ENCODE measurements at regions not wholly inside any gene's neighbourhood (a gene's known extent, or its start where the extent isn't known, plus 50 kb on each side); places are given as distances from the start of the nearest gene placed in this dataset.

- H3K4me3 ChIP-seq (ENCODE audit: low read depth, low read length): no peak overlapping the region
- no peak for DNase-seq (ENCODE audit: low read depth)
- TF ChIP-seq, protein P1, sequence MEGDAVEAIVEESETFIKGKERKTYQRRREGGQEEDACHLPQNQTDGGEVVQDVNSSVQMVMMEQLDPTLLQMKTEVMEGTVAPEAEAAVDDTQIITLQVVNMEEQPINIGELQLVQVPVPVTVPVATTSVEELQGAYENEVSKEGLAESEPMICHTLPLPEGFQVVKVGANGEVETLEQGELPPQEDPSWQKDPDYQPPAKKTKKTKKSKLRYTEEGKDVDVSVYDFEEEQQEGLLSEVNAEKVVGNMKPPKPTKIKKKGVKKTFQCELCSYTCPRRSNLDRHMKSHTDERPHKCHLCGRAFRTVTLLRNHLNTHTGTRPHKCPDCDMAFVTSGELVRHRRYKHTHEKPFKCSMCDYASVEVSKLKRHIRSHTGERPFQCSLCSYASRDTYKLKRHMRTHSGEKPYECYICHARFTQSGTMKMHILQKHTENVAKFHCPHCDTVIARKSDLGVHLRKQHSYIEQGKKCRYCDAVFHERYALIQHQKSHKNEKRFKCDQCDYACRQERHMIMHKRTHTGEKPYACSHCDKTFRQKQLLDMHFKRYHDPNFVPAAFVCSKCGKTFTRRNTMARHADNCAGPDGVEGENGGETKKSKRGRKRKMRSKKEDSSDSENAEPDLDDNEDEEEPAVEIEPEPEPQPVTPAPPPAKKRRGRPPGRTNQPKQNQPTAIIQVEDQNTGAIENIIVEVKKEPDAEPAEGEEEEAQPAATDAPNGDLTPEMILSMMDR (conservative IDR thresholded peaks at IDR 0.05; ENCODE audit: low read depth, low read length): no peak
These were observed 82.3 kb upstream of the LHX1 start for GRCh38 chr17:36854982-36855381.

DNA sequence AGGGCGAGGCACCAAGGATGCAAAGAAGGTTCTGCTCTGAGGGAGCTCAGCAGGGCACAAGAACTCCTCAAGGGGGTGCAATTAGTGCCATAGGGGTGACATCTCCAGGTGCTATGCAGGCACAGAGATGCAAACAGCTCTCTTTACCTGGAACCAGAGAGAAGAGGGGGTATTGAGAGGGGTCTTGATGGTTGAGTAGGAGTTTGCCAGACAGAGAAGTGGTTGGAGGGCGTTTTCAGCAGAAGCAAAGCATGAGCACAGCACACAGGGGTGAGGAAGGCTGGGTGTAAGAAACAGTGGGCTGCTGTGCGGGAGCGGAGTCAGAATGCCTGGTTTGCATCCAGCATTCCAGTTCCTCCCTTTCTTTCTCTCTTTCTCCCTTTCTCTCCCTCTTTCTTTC, 81.8 kb upstream of the LHX1 start:
- TF ChIP-seq, protein P1 (conservative IDR thresholded peaks at IDR 0.05; ENCODE audit: low read depth, low read length): peak; percentile 8
- H3K4me3 ChIP-seq (ENCODE audit: low read depth, low read length): no peak overlapping the region
- no peak for DNase-seq (ENCODE audit: low read depth)

- TF ChIP-seq, protein P1 (conservative IDR thresholded peaks at IDR 0.05; ENCODE audit: low read depth, low read length): no peak
- no peak for DNase-seq (ENCODE audit: low read depth)
- no peak overlapping the region for H3K4me3 ChIP-seq (ENCODE audit: low read depth, low read length)
These were observed 81.1 kb upstream of the LHX1 start for GRCh38 chr17:36856222-36856621.

- TF ChIP-seq, protein P1 (conservative IDR thresholded peaks at IDR 0.05; ENCODE audit: low read depth, low read length): no peak
- H3K4me3 ChIP-seq (ENCODE audit: low read depth, low read length): no peak overlapping the region
- no peak for DNase-seq (ENCODE audit: low read depth)
These were observed 80.3 kb upstream of the LHX1 start for GRCh38 chr17:36856903-36857381.

DNA sequence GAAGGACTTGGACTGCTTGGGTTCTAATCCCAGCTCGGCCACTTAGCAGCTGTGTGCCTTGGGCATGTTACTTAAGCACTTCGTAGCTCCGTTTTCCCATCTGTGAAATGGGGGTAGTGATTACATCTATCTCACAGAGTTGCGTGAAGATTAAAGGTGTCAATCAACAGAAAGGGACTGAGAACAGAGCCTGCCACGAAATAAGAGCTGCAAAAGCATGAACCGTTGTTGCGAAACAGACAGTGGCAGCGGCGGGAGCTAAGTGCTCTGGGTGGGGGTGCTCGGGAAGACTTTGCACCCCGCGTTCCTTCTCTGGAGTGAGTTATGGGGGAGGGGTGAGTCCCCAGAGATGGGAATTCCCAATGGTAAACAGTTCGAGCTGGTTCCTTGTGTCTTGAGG, 79.6 kb upstream of the LHX1 start:
- DNase-seq (ENCODE audit: low read depth): no peak
- TF ChIP-seq, protein P1 (conservative IDR thresholded peaks at IDR 0.05; ENCODE audit: low read depth, low read length): no peak
- H3K4me3 ChIP-seq (ENCODE audit: low read depth, low read length): no peak overlapping the region

- TF ChIP-seq, protein P1 (conservative IDR thresholded peaks at IDR 0.05; ENCODE audit: low read depth, low read length): no peak
- DNase-seq (ENCODE audit: low read depth): no peak
- H3K4me3 ChIP-seq (ENCODE audit: low read depth, low read length): no peak overlapping the region
These were observed 78.9 kb upstream of the LHX1 start for GRCh38 chr17:36858119-36859002.

- TF ChIP-seq, protein P1 (conservative IDR thresholded peaks at IDR 0.05; ENCODE audit: low read depth, low read length): no peak
- no peak for DNase-seq (ENCODE audit: low read depth)
- H3K4me3 ChIP-seq (ENCODE audit: low read depth, low read length): no peak overlapping the region
These were observed 78.3 kb upstream of the LHX1 start for GRCh38 chr17:36859003-36859300.

Data from epithelial cell of proximal tubule (primary cell).